Hepatocyte (in vitro differentiated cells): ENCODE measurements at regions not wholly inside any gene's neighbourhood (a gene's known extent, or its start where the extent isn't known, plus 50 kb on each side); places are given as distances from the start of the nearest gene placed in this dataset.

Source experiments
- EZH2 ChIP-seq: fragments of 200-600 bp; sonication (generic); IDR thresholded peaks from 2 replicates; pipeline ENCODE4 v1.6.1; 2016; ENCODE audit warnings: antibody characterized with exemption, mild to moderate bottlenecking, borderline replicate concordance
- EZH2phosphoT487 ChIP-seq: fragments of 200-600 bp; sonication (generic); IDR thresholded peaks from one replicate; pipeline ENCODE4 v1.6.1; 2018; ENCODE audit warnings: antibody characterized with exemption, mild to moderate bottlenecking, low read depth, moderate library complexity; ENCODE audit not compliant: unreplicated experiment, severe bottlenecking
- TF ChIP-seq, protein P1 (sequence below): fragments of 200-600 bp; sonication (generic); IDR thresholded peaks from 2 replicates; pipeline ENCODE4 v1.5.1; 2016; ENCODE audit warnings: antibody characterized with exemption, mild to moderate bottlenecking; ENCODE audit not compliant: poor library complexity

DNA sequence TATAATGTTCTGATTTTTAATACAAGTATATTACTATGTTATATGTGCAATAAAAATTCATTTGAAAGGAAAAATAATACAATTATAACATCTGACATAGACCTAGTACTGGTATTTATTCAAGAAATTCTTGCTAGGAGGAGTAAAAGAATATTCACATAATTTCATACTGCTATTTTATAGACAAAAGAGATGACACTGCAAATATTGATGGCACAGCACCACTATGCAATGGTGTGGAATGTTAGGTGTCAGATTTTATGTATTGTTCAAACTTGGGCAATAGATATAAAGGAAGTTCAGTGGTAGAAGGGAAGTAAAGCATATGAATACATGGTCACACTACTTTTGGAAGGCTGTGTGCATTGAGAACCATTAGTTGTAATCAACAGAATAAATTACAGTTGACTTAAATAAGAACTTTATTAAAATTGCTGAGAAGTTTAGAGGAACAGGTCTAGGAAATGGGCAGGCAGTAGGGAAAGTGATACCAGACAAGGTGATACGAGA lies 143.9 kb downstream of the OR2K2 start:
- TF ChIP-seq, protein P1, sequence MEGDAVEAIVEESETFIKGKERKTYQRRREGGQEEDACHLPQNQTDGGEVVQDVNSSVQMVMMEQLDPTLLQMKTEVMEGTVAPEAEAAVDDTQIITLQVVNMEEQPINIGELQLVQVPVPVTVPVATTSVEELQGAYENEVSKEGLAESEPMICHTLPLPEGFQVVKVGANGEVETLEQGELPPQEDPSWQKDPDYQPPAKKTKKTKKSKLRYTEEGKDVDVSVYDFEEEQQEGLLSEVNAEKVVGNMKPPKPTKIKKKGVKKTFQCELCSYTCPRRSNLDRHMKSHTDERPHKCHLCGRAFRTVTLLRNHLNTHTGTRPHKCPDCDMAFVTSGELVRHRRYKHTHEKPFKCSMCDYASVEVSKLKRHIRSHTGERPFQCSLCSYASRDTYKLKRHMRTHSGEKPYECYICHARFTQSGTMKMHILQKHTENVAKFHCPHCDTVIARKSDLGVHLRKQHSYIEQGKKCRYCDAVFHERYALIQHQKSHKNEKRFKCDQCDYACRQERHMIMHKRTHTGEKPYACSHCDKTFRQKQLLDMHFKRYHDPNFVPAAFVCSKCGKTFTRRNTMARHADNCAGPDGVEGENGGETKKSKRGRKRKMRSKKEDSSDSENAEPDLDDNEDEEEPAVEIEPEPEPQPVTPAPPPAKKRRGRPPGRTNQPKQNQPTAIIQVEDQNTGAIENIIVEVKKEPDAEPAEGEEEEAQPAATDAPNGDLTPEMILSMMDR = no peak
- TF ChIP-seq EZH2 = no peak
- no peak for TF ChIP-seq EZH2phosphoT487
